ENCODE measurements at regions not wholly inside any gene's neighbourhood (a gene's known extent, or its start where the extent isn't known, plus 50 kb on each side); places are given as distances from the start of the nearest gene placed in this dataset.

GRCh38 chr2:64212801-64213321 lies 68.6 kb upstream of the PELI1 start:
- Histone ChIP-seq H3K4me3 (replicated peaks; ENCODE audit: low read depth, low read length) (no peak overlapping the region), H3K27me3 (replicated peaks; ENCODE audit: control insufficient read depth, insufficient read depth, low read length) (no peaks in the 10 kb centered on the region), H3K36me3 (ENCODE audit: control insufficient read depth, insufficient read depth, low read length) (no peaks in the 10 kb centered on the region)
- peak; percentile 55 for DNase-seq (ENCODE audit: extremely low read depth, insufficient read length)
- no peak for TF ChIP-seq CTCF (IDR thresholded peaks at IDR 0.05; ENCODE audit: insufficient read depth, low read length, poor library complexity, severe bottlenecking)

- H3K27me3 ChIP-seq (replicated peaks; ENCODE audit: control insufficient read depth, insufficient read depth, low read length): no peaks in the 10 kb centered on the region
- peak; percentile 71 for DNase-seq (ENCODE audit: extremely low read depth, insufficient read length)
- H3K36me3 ChIP-seq (ENCODE audit: control insufficient read depth, insufficient read depth, low read length): no peaks in the 10 kb centered on the region
- H3K4me3 ChIP-seq (replicated peaks; ENCODE audit: low read depth, low read length): peak overlapping the region; percentile 41
- no peak for TF ChIP-seq CTCF (IDR thresholded peaks at IDR 0.05; ENCODE audit: insufficient read depth, low read length, poor library complexity, severe bottlenecking)
Observed at GRCh38 chr2:64213532-64214275, 69.5 kb upstream of the PELI1 start.

GRCh38 chr2:64214281-64215115 lies 70.3 kb upstream of the PELI1 start:
- DNase-seq (ENCODE audit: extremely low read depth, insufficient read length): peak; percentile 76
- no peak for TF ChIP-seq CTCF (IDR thresholded peaks at IDR 0.05; ENCODE audit: insufficient read depth, low read length, poor library complexity, severe bottlenecking)

GRCh38 chr2:64217198-64217869 lies 73.1 kb upstream of the PELI1 start:
- no peaks in the 10 kb centered on the region for H3K36me3 ChIP-seq (ENCODE audit: control insufficient read depth, insufficient read depth, low read length)
- no peak overlapping the region for H3K4me3 ChIP-seq (replicated peaks; ENCODE audit: low read depth, low read length)
- H3K27me3 ChIP-seq (replicated peaks; ENCODE audit: control insufficient read depth, insufficient read depth, low read length): no peaks in the 10 kb centered on the region
- TF ChIP-seq CTCF (IDR thresholded peaks at IDR 0.05; ENCODE audit: insufficient read depth, low read length, poor library complexity, severe bottlenecking): no peak
- DNase-seq (ENCODE audit: extremely low read depth, insufficient read length): no peak

More at GRCh38 chr2:64214281-64215115, 70.3 kb upstream of the PELI1 start:
- Histone ChIP-seq H3K4me3 (replicated peaks; ENCODE audit: low read depth, low read length) (peak overlapping the region; percentile 9; the same call in 1 of the 2 replicates), H3K36me3 (ENCODE audit: control insufficient read depth, insufficient read depth, low read length) (no peaks in the 10 kb centered on the region), H3K27me3 (replicated peaks; ENCODE audit: control insufficient read depth, insufficient read depth, low read length) (no peaks in the 10 kb centered on the region)

- no peak for TF ChIP-seq CTCF (IDR thresholded peaks at IDR 0.05; ENCODE audit: insufficient read depth, low read length, poor library complexity, severe bottlenecking)
- no peaks in the 10 kb centered on the region for H3K36me3 ChIP-seq (ENCODE audit: control insufficient read depth, insufficient read depth, low read length)
- H3K4me3 ChIP-seq (replicated peaks; ENCODE audit: low read depth, low read length): no peak overlapping the region
- no peaks in the 10 kb centered on the region for H3K27me3 ChIP-seq (replicated peaks; ENCODE audit: control insufficient read depth, insufficient read depth, low read length)
- no peak for DNase-seq (ENCODE audit: extremely low read depth, insufficient read length)
Observed at GRCh38 chr2:64218137-64218802, 74.0 kb upstream of the PELI1 start.

All from GM06990 (cell line).